SU-DHL-6 (cell line): ENCODE measurements at regions not wholly inside any gene's neighbourhood (a gene's known extent, or its start where the extent isn't known, plus 50 kb on each side); places are given as distances from the start of the nearest gene placed in this dataset.

Experiments used
- H2AFZ ChIP-seq: fragments of 200-600 bp; sonication (generic); 2 replicates; pipeline ENCODE4 v1.6.1; 2014; ENCODE audit warnings: low read depth, mild to moderate bottlenecking, moderate library complexity, mixed read lengths, antibody characterized with exemption, low read length; ENCODE audit not compliant: severe bottlenecking
- H3F3A ChIP-seq: fragments of 200-600 bp; shearing (Covaris generic); 2 replicates; pipeline ENCODE4 v1.6.0; 2016; ENCODE audit warnings: antibody characterized with exemption, mild to moderate bottlenecking; ENCODE audit not compliant: insufficient read depth
- H3K27ac ChIP-seq: fragments of 200-600 bp; sonication (generic); 2 replicates; pipeline ENCODE4 v1.5.1; 2016; ENCODE audit warnings: low read depth, mild to moderate bottlenecking, low read length, moderate library complexity, mixed read lengths
- H3K27me3 ChIP-seq: fragments of 200-600 bp; sonication (generic), shearing (Covaris generic); 2 replicates; pipeline ENCODE4 v1.6.0; 2014; ENCODE audit warnings: mild to moderate bottlenecking, low read length
- H3K36me3 ChIP-seq: fragments of 200-600 bp; sonication (generic); 2 replicates; pipeline ENCODE4 v1.6.1; 2014; ENCODE audit warnings: mild to moderate bottlenecking, low read length, mixed read lengths
- H3K4me2 ChIP-seq: fragments of 300-600, 200-600 bp; shearing (Covaris generic), sonication (generic); 2 replicates; pipeline ENCODE4 v1.6.0; 2014; ENCODE audit warnings: low read length, low read depth, mild to moderate bottlenecking; ENCODE audit not compliant: poor library complexity, severe bottlenecking
- H3K4me3 ChIP-seq: fragments of 200-600 bp; sonication (generic); 2 replicates; pipeline ENCODE4 v1.5.1; 2014; ENCODE audit warnings: antibody characterized with exemption, low read length, mild to moderate bottlenecking, mixed read lengths; ENCODE audit not compliant: insufficient read depth, poor library complexity, severe bottlenecking
- H3K79me2 ChIP-seq: fragments of 200-600 bp; sonication (generic); 2 replicates; pipeline ENCODE4 v1.6.1; 2014; ENCODE audit warnings: mild to moderate bottlenecking, low read length, moderate library complexity; ENCODE audit not compliant: insufficient read depth
- H3K9ac ChIP-seq: fragments of 200-600 bp; sonication (generic); 2 replicates; pipeline ENCODE4 v1.7.0; 2014; ENCODE audit warnings: mild to moderate bottlenecking, low read length
- H3K9me2 ChIP-seq: fragments of 200-600 bp; sonication (generic); replicated peaks from 2 replicates; pipeline ENCODE4 v1.6.1; 2014; ENCODE audit warnings: low read length; ENCODE audit not compliant: insufficient read depth
- H3K9me3 ChIP-seq: fragments of 200-600 bp; sonication (generic); 2 replicates; pipeline ENCODE4 v1.6.1; 2014; ENCODE audit warnings: low read length, mixed read lengths; ENCODE audit not compliant: insufficient read depth
- H4K20me1 ChIP-seq: fragments of 200-600 bp; sonication (generic); 2 replicates; pipeline ENCODE4 v1.6.1; 2014; ENCODE audit warnings: low read depth, mild to moderate bottlenecking, antibody characterized with exemption, low read length, moderate library complexity, mixed read lengths
- EZH2phosphoT487 ChIP-seq: fragments of 200-600 bp; sonication (generic), shearing (Covaris generic); conservative IDR thresholded peaks from 2 replicates; pipeline ENCODE4 v1.6.1; 2018; ENCODE audit warnings: mild to moderate bottlenecking, antibody characterized with exemption, low read length, moderate library complexity, mixed read lengths
- TF ChIP-seq, protein P1 (sequence below): fragments of 200-600 bp; sonication (generic); IDR thresholded peaks from one replicate; pipeline ENCODE4 v1.5.1; 2017; ENCODE audit warnings: antibody characterized with exemption, mild to moderate bottlenecking, low read length, moderate library complexity; ENCODE audit not compliant: insufficient read depth, poor library complexity, severe bottlenecking

DNA sequence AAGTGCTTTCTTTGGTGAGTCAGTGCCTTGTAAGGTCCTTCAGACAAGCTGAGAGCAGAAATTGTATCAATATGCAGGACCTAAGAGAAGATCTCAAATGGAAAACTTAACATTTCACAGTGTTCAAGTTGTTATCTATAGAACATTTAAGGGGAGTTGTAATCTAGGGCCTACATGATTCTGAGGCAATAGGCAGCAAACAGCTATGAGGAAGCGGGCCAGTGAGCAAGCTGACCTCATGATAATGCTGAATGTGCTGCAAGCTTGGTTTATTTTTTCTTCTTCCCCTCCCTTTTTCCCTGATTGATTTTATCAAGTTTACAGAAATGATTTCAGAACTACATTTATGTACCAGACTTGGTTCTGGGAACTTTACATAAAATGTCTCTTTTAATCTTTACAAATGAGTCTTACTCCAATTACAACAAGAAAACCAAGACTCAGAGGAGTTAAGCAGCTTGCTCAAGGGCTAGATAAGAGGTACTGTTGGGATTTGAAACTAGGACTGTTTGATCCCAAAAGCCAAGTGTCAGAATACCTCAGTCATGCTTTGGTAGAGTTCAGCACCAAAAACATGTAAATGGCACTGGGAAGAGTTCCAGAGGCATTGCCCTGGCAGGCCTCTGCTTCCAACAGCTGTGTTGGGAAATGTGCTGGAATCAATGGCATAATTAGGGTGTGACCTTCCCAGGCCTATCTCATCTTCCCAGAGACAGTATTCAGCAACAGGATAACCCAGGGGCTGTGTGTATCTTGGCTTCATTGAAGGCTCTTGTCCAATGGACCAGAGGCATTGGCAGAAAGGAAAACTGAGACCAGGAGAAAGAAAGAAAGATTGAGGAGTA, 130.1 kb downstream of the LRRC70 start:
- Histone ChIP-seq H3F3A (no peaks in the 10 kb centered on the region), H3K36me3 (no peaks in the 10 kb centered on the region), H3K79me2 (no peaks in the 10 kb centered on the region), H2AFZ (no peak overlapping the region), H3K27ac (no peak overlapping the region), H3K9ac (no peak overlapping the region), H3K4me3 (no peak overlapping the region), H3K9me3 (no peaks in the 10 kb centered on the region), H3K27me3 (no peaks in the 10 kb centered on the region), H3K4me2 (no peak overlapping the region), H3K9me2 (no peaks in the 10 kb centered on the region), H4K20me1 (no peaks in the 10 kb centered on the region)
- TF ChIP-seq EZH2phosphoT487 = no peak
- TF ChIP-seq, protein P1, sequence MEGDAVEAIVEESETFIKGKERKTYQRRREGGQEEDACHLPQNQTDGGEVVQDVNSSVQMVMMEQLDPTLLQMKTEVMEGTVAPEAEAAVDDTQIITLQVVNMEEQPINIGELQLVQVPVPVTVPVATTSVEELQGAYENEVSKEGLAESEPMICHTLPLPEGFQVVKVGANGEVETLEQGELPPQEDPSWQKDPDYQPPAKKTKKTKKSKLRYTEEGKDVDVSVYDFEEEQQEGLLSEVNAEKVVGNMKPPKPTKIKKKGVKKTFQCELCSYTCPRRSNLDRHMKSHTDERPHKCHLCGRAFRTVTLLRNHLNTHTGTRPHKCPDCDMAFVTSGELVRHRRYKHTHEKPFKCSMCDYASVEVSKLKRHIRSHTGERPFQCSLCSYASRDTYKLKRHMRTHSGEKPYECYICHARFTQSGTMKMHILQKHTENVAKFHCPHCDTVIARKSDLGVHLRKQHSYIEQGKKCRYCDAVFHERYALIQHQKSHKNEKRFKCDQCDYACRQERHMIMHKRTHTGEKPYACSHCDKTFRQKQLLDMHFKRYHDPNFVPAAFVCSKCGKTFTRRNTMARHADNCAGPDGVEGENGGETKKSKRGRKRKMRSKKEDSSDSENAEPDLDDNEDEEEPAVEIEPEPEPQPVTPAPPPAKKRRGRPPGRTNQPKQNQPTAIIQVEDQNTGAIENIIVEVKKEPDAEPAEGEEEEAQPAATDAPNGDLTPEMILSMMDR = no peak

DNA sequence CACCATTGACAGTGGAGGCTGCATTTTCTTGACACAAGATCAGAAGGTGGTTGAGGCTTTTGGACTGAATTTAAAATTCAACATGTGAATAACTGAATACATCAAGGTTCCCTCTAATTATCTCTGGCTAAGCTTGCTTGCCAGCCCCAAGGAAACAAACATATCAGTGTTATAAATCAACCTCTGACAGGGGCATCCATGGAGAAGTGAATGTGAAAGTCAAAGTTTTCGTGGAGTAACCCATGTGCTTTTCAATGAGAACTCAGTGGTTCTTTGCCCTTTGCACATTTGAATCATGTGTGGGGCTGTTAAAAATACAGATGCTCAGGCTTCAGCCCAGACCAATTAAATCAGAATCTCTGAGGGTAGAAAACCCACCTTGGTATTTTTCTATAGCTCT, 128.9 kb downstream of the LRRC70 start:
- H3K27ac ChIP-seq = no peak overlapping the region
- H3K9ac ChIP-seq = no peak overlapping the region
- no peak overlapping the region for H2AFZ ChIP-seq
- H3K36me3 ChIP-seq = no peaks in the 10 kb centered on the region
- no peak overlapping the region for H3K4me3 ChIP-seq
- H3K79me2 ChIP-seq = no peaks in the 10 kb centered on the region
- TF ChIP-seq, protein P1 = no peak
- TF ChIP-seq EZH2phosphoT487 = no peak
- H3K4me2 ChIP-seq = no peak overlapping the region
- no peaks in the 10 kb centered on the region for H3K9me2 ChIP-seq
- no peaks in the 10 kb centered on the region for H3F3A ChIP-seq
- no peaks in the 10 kb centered on the region for H3K9me3 ChIP-seq
- no peaks in the 10 kb centered on the region for H3K27me3 ChIP-seq
- H4K20me1 ChIP-seq = no peaks in the 10 kb centered on the region

DNA sequence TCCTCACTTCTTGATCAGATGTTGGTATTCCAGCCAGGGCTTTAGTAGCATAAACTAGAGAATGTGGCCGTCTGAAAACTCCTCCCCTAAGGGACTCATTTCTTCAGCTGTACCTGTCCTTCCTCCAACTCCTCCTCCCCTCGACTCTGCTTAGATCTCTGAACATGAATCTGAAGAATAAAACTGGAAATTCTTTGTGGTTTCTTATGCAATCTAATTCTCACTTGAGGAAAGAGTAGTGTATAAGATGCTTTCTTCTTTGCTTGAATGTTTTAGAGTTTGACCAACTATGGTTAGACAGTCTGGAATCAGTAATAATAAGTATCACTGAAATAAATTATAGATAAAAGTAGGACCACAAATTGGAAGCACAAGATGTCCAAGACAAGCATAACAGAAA, 128.5 kb downstream of the LRRC70 start:
- H3K9ac ChIP-seq = no peak overlapping the region
- no peak overlapping the region for H3K4me3 ChIP-seq
- no peaks in the 10 kb centered on the region for H4K20me1 ChIP-seq
- no peak overlapping the region for H3K27ac ChIP-seq
- no peaks in the 10 kb centered on the region for H3K9me3 ChIP-seq
- H3K79me2 ChIP-seq = no peaks in the 10 kb centered on the region
- H3K36me3 ChIP-seq = no peaks in the 10 kb centered on the region
- H3K9me2 ChIP-seq = no peaks in the 10 kb centered on the region
- no peak overlapping the region for H3K4me2 ChIP-seq
- no peak for TF ChIP-seq EZH2phosphoT487
- TF ChIP-seq, protein P1 = no peak
- H3F3A ChIP-seq = no peaks in the 10 kb centered on the region
- no peaks in the 10 kb centered on the region for H3K27me3 ChIP-seq
- no peak overlapping the region for H2AFZ ChIP-seq
